GM12865 (cell line): ENCODE measurements at regions not wholly inside any gene's neighbourhood (a gene's known extent, or its start where the extent isn't known, plus 50 kb on each side); places are given as distances from the start of the nearest gene placed in this dataset.

ENCODE experiments used
- DNase-seq: peaks from one replicate; pipeline ENCODE4 v3.0.0; 2010; ENCODE audit warnings: low read depth
- H3K4me3 ChIP-seq: 2 replicates; pipeline ENCODE4 v1.5.1; 2011; ENCODE audit warnings: mild to moderate bottlenecking, low read depth, low read length, control low read depth
- TF ChIP-seq, protein P1 (sequence below): IDR thresholded peaks from 2 replicates; pipeline ENCODE4 v1.5.1; 2011; ENCODE audit warnings: low read length, control low read depth, low read depth, inconsistent platforms; ENCODE audit not compliant: insufficient read depth; ENCODE audit errors: missing control alignments

DNA sequence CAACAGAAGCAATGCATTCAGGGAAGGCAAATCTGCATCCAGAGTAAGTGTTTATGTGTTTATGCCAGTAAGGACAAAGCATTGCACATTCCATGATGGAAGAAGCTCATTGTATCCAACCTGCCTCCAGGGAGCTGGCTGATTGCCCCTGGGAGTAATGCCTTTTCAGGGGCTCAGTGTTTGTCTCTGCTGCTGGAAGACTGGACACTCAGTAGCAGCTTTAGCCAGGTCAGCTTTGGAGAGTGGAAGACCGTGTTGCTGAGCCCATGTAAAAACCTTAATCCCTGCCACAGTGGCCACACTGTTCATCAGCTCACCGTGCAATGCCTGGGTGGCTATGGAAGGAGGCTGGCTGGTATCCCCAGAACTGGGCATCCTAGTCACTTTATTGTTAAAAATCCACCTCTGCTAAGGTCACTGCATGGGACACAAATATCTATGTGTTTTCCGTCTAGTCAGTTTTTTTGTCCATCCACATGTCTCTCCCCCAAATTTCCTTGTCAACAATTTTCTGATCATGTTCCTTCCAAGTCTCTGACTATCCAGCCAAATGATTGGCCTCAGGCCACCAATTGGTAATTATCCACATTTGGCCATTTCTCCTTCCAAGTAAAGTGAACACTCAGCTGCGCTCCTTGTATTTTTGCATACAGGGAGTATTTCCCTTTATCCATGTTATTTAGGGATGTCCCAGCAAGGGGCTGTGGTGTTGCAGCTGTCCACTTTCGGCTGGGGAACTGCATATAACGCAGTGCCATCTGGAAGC, 2044.5 kb upstream of the AGA start:
- TF ChIP-seq, protein P1, sequence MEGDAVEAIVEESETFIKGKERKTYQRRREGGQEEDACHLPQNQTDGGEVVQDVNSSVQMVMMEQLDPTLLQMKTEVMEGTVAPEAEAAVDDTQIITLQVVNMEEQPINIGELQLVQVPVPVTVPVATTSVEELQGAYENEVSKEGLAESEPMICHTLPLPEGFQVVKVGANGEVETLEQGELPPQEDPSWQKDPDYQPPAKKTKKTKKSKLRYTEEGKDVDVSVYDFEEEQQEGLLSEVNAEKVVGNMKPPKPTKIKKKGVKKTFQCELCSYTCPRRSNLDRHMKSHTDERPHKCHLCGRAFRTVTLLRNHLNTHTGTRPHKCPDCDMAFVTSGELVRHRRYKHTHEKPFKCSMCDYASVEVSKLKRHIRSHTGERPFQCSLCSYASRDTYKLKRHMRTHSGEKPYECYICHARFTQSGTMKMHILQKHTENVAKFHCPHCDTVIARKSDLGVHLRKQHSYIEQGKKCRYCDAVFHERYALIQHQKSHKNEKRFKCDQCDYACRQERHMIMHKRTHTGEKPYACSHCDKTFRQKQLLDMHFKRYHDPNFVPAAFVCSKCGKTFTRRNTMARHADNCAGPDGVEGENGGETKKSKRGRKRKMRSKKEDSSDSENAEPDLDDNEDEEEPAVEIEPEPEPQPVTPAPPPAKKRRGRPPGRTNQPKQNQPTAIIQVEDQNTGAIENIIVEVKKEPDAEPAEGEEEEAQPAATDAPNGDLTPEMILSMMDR = no peak
- DNase-seq = no peak
- no peak overlapping the region for H3K4me3 ChIP-seq

DNA sequence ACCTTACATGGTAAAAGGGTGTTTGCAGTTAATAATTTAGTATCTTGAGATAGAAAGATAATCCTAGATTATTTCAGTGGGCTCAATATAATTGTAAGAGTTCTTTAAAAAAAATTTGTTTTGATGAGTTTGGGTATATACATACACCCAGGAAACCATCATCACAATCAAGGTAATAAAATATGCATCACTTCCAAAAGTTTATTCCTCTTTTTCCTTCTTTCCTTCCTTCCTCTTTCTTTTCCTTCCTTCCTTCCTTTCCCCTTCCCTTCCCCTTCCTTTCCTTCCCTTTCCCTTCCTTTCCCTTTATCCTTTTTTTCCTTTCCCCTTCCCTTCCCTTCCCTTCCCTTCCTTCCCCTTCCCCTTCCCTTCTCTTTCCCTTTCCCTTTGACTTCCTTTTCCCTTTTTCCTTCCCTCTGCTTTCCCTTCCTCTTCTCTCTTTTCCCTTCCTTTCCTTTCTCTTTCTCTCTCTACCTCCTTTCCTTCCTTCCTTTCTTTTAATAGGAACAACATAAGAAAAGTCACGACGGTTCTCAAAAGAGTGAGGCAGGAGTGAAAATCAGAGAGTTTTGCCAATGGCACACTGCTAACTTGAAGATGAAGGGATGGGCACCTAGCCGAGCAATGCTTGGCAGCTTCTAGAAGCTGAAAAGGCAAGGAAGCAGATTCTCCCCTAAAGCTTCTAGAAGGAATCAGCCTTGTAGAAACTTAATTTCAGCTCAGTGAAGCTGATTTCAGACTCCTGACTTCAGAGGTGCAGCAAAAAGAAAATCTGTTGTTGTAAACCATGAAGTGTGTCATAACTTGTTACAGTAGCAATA, 2050.2 kb upstream of the AGA start:
- TF ChIP-seq, protein P1 = no peak
- no peak for DNase-seq
- no peak overlapping the region for H3K4me3 ChIP-seq

DNA sequence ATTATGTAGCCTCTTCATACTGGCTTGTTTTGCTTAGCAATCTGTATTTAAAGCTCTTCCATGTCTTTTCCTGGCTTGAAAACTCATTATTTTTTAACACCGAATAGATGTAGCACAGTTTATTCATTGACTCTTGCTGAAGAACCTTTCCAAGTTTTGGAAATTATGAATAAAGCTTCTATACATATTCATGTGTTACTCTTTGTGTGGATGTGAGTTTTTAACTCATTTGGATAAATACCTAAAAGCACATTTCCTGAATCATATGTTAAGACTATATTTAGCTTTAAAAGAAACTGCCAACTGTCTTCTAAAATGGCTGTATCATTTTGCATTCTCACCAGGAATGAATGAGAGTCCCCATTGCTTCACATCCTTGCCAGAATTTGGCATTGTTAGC, 2061.7 kb upstream of the AGA start:
- DNase-seq = no peak
- TF ChIP-seq, protein P1 = no peak
- H3K4me3 ChIP-seq = no peak overlapping the region

DNA sequence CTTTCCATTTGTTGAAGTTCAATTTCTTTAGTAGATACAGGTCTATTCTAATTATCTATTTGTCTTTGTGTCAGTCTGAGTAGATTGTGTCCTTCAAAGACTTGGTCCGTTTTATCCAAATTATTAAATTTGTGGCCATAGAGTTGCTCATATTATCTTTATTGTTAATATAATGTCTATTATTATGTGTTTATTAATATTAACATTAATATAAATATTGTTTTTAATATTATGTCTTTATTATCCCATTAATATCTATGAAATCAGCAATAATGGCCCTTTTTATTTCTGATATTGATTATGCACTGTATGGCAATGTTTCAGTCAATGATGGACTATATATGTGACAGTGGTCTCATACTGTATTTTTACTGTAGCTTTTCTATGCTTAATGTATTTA, 2067.3 kb upstream of the AGA start:
- DNase-seq = no peak
- TF ChIP-seq, protein P1 = no peak
- no peak overlapping the region for H3K4me3 ChIP-seq

DNA sequence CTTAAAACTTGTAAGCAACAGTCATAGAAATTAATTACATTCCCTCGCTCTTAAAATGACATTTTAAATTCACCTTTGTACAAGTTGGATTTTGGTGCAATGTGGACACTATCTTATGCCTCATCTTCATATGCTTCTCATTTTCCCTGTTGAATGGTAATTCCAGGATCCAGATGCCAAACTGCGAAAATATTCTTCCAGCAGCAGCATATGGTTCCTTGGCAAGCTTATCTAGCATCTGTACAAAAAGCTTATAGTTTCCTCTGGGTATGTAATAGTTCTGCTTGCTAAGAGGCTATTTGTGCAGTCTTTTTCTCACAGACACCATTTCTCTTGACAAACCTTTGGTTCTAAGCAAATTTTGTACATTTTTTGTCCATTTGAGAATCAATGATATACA, 2079.7 kb upstream of the AGA start:
- no peak overlapping the region for H3K4me3 ChIP-seq
- no peak for DNase-seq
- TF ChIP-seq, protein P1 = no peak

DNA sequence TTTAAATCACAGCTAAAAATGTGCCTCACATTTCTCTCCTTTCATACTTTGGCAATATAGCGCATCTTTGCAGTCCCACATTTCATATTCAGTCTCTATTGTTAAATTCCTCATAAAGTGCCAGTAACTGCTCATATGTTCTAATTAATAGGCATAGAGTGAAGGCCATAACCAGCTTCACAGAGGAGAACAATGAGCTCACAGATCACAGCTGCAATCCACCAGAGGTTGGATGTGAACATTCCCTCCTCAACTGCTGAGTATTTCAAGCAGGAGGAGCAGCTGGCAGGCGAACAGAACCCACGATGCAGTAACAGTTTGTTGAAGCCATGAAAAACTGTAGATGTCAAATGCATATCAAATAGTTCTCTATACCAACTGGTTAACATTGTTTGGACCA, 2088.7 kb upstream of the AGA start:
- TF ChIP-seq, protein P1 = no peak
- DNase-seq = no peak
- H3K4me3 ChIP-seq = no peak overlapping the region
